ENCODE measurements at regions not wholly inside any gene's neighbourhood (a gene's known extent, or its start where the extent isn't known, plus 50 kb on each side); places are given as distances from the start of the nearest gene placed in this dataset.

DNA sequence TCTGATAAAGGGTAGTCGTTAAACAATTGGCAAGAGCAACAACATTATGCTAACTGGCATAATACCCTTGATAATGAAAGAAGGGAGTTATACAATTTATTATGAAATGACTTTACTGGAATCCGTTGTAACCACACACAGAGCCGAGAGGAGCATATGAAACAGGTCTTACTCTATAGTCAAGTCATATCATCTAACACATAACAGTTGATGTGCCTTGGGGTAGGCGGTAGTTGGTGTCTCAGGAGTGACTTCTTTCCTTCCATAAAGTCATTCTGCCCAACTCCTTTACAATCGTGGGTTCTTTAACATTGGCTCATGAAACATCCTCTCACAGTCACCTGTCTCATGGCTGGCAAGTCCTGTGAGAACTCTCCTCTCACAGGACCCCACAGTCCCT, 225.2 kb downstream of the LTN1 start:
- intact Hi-C loops (cut with micrococcal nuclease; ENCODE audit: unreplicated experiment) = no loop called here
- H3K36me3 ChIP-seq (ENCODE audit: insufficient read depth, low read length, poor library complexity, severe bottlenecking) = no peaks in the 10 kb centered on the region
- ChIA-PET CTCF (interaction anchor here (1.0 kb wide), 1 partner anchor 22 kb away, joined by 4 read pairs; no protein-coding TSS in a partner anchor), POLR2A (ENCODE audit: low non-redundant PET) (no interaction called here)
- BruUV-seq (replicated peaks) = no TSS peak
- no peaks in the 10 kb centered on the region for H3K4me1 ChIP-seq (ENCODE audit: insufficient read depth, low read length, poor library complexity, severe bottlenecking)
- no peak for TF ChIP-seq EZH2 (IDR thresholded peaks at IDR 0.05; ENCODE audit: borderline replicate concordance, low read depth, low read length, poor library complexity, severe bottlenecking)
- TF ChIP-seq, protein P1, sequence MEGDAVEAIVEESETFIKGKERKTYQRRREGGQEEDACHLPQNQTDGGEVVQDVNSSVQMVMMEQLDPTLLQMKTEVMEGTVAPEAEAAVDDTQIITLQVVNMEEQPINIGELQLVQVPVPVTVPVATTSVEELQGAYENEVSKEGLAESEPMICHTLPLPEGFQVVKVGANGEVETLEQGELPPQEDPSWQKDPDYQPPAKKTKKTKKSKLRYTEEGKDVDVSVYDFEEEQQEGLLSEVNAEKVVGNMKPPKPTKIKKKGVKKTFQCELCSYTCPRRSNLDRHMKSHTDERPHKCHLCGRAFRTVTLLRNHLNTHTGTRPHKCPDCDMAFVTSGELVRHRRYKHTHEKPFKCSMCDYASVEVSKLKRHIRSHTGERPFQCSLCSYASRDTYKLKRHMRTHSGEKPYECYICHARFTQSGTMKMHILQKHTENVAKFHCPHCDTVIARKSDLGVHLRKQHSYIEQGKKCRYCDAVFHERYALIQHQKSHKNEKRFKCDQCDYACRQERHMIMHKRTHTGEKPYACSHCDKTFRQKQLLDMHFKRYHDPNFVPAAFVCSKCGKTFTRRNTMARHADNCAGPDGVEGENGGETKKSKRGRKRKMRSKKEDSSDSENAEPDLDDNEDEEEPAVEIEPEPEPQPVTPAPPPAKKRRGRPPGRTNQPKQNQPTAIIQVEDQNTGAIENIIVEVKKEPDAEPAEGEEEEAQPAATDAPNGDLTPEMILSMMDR (conservative IDR thresholded peaks at IDR 0.05; ENCODE audit: low read depth, low read length) = no peak
- H3K4me3 ChIP-seq (ENCODE audit: low read depth, low read length, poor library complexity, severe bottlenecking) = no peak overlapping the region
- no peaks in the 10 kb centered on the region for H3K9me3 ChIP-seq (ENCODE audit: low read depth, low read length, poor library complexity, severe bottlenecking)
- no peaks in the 10 kb centered on the region for H3K27me3 ChIP-seq (replicated peaks; ENCODE audit: insufficient read depth, low read depth, low read length, poor library complexity)
- no peak overlapping the region for H3K27ac ChIP-seq (ENCODE audit: low read depth, low read length, poor library complexity, severe bottlenecking)
- DNase-seq (ENCODE audit: low spot score) = no peak

DNA sequence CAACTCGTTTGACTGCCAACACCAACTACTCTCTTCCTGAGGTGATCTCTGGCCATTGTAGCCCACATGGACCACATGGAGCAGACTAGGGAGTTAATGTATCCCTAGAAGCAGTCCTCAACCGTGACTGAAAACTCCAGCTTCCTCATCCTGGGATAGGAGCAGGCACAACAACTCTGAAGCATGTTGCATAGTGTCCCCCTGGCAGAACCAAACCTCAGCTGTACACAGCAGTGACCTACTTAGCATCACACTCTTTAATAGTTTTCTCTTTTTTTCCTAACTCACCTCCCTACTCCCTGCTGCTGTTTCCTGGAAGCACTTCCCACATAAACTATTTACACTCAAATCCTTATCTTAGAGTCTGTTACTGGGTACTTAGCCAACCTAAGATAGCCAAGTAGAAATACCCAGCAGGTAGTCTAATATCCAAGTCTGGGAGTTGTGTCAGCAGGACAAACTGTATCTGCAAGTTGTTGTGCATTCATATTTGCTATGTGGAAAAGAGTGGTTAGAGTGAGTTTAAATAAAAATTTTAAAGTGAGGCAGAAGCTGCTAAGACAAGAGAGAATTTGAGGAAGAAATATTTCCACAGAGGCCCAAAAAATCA, 228.8 kb downstream of the LTN1 start:
- Histone ChIP-seq H3K27ac (ENCODE audit: low read depth, low read length, poor library complexity, severe bottlenecking) (no peak overlapping the region), H3K36me3 (ENCODE audit: insufficient read depth, low read length, poor library complexity, severe bottlenecking) (no peaks in the 10 kb centered on the region), H3K4me1 (ENCODE audit: insufficient read depth, low read length, poor library complexity, severe bottlenecking) (no peaks in the 10 kb centered on the region), H3K4me3 (ENCODE audit: low read depth, low read length, poor library complexity, severe bottlenecking) (no peak overlapping the region), H3K27me3 (replicated peaks; ENCODE audit: insufficient read depth, low read depth, low read length, poor library complexity) (no peaks in the 10 kb centered on the region), H3K9me3 (ENCODE audit: low read depth, low read length, poor library complexity, severe bottlenecking) (no peaks in the 10 kb centered on the region)
- DNase-seq (ENCODE audit: low spot score) = no peak
- ChIA-PET CTCF (interaction anchor here (0.7 kb wide), 1 partner anchor 19 kb away, joined by 3 read pairs; no protein-coding TSS in a partner anchor), POLR2A (ENCODE audit: low non-redundant PET) (no interaction called here)
- no peak for TF ChIP-seq EZH2 (IDR thresholded peaks at IDR 0.05; ENCODE audit: borderline replicate concordance, low read depth, low read length, poor library complexity, severe bottlenecking)
- TF ChIP-seq, protein P1 (conservative IDR thresholded peaks at IDR 0.05; ENCODE audit: low read depth, low read length) = no peak
- intact Hi-C loops (cut with micrococcal nuclease; ENCODE audit: unreplicated experiment) = no loop called here
- BruUV-seq (replicated peaks) = no TSS peak

DNA sequence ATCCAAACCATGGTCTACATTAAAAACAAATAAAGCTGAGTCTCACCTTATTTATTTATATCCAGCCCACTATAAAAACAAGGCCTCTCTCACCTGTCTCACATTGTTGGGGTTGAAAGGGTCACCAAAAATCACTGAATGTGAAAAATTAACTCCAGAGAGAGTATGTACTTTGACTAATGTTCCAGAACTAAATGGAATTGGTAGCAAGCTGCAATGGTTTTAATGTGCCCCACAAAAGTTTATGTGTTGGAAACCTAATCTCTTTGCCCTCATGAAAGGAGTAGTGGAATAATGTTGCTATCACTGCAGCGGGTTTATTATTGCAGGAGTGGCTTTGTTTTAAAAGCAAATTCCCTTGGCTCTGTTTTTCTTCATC, 230.3 kb downstream of the LTN1 start:
- TF ChIP-seq, protein P1 (conservative IDR thresholded peaks at IDR 0.05; ENCODE audit: low read depth, low read length) = no peak
- TF ChIP-seq EZH2 (IDR thresholded peaks at IDR 0.05; ENCODE audit: borderline replicate concordance, low read depth, low read length, poor library complexity, severe bottlenecking) = no peak
- no peak overlapping the region for H3K4me3 ChIP-seq (ENCODE audit: low read depth, low read length, poor library complexity, severe bottlenecking)
- no peaks in the 10 kb centered on the region for H3K4me1 ChIP-seq (ENCODE audit: insufficient read depth, low read length, poor library complexity, severe bottlenecking)
- intact Hi-C loops (cut with micrococcal nuclease; ENCODE audit: unreplicated experiment) = no loop called here
- no peaks in the 10 kb centered on the region for H3K36me3 ChIP-seq (ENCODE audit: insufficient read depth, low read length, poor library complexity, severe bottlenecking)
- no peaks in the 10 kb centered on the region for H3K9me3 ChIP-seq (ENCODE audit: low read depth, low read length, poor library complexity, severe bottlenecking)
- H3K27me3 ChIP-seq (replicated peaks; ENCODE audit: insufficient read depth, low read depth, low read length, poor library complexity) = no peaks in the 10 kb centered on the region
- DNase-seq (ENCODE audit: low spot score) = no peak
- no peak overlapping the region for H3K27ac ChIP-seq (ENCODE audit: low read depth, low read length, poor library complexity, severe bottlenecking)
- no TSS peak for BruUV-seq (replicated peaks)
- CTCF ChIA-PET = no interaction called here
- POLR2A ChIA-PET (ENCODE audit: low non-redundant PET) = no interaction called here

Data from A673 (cell line).